ENCODE measurements at regions not wholly inside any gene's neighbourhood (a gene's known extent, or its start where the extent isn't known, plus 50 kb on each side); places are given as distances from the start of the nearest gene placed in this dataset.

- TF ChIP-seq CTCF (IDR thresholded peaks at IDR 0.05) (no peak), POLR2A (IDR thresholded peaks at IDR 0.05) (no peak), POLR2AphosphoS5 (IDR thresholded peaks at IDR 0.05) (no peak)
These were observed 63.9 kb upstream of the SLITRK5 start for GRCh38 chr13:87607266-87607665.
